HEK293 (cell line): ENCODE measurements at regions not wholly inside any gene's neighbourhood (a gene's known extent, or its start where the extent isn't known, plus 50 kb on each side); places are given as distances from the start of the nearest gene placed in this dataset.

ENCODE experiments used
- GLI4 ChIP-seq: fragments of 450-650 bp; formaldehyde crosslinking; IDR thresholded peaks from 2 replicates; pipeline ENCODE4 v1.5.1; 2016; ENCODE audit warnings: missing biosample characterization, missing genetic modification characterization
- KLF8 ChIP-seq: fragments of 450-650 bp; formaldehyde crosslinking; IDR thresholded peaks from 2 replicates; pipeline ENCODE4 v1.5.1; 2016; ENCODE audit warnings: missing biosample characterization, missing genetic modification characterization
- ZNF146 ChIP-seq: fragments of 450-650 bp; formaldehyde crosslinking; IDR thresholded peaks from 2 replicates; pipeline ENCODE4 v1.5.1; 2016; ENCODE audit warnings: missing biosample characterization, missing genetic modification characterization
- ZNF211 ChIP-seq: fragments of 450-650 bp; formaldehyde crosslinking; IDR thresholded peaks from 2 replicates; pipeline ENCODE4 v1.5.1; 2016; ENCODE audit warnings: low read depth, missing biosample characterization, missing genetic modification characterization
- TF ChIP-seq, protein P1 (sequence below): fragments of 450-650 bp; formaldehyde crosslinking; IDR thresholded peaks from 2 replicates; pipeline ENCODE4 v1.5.1; 2016; ENCODE audit warnings: missing biosample characterization, missing genetic modification characterization
- TF ChIP-seq, protein P2 (sequence below): fragments of 450-650 bp; formaldehyde crosslinking; IDR thresholded peaks from 2 replicates; pipeline ENCODE4 v1.5.1; 2016; ENCODE audit warnings: missing biosample characterization, missing genetic modification characterization
- TF ChIP-seq, protein P3 (sequence below): fragments of 450-650 bp; formaldehyde crosslinking; IDR thresholded peaks from 2 replicates; pipeline ENCODE4 v1.5.1; 2016; ENCODE audit warnings: missing biosample characterization, missing genetic modification characterization

DNA sequence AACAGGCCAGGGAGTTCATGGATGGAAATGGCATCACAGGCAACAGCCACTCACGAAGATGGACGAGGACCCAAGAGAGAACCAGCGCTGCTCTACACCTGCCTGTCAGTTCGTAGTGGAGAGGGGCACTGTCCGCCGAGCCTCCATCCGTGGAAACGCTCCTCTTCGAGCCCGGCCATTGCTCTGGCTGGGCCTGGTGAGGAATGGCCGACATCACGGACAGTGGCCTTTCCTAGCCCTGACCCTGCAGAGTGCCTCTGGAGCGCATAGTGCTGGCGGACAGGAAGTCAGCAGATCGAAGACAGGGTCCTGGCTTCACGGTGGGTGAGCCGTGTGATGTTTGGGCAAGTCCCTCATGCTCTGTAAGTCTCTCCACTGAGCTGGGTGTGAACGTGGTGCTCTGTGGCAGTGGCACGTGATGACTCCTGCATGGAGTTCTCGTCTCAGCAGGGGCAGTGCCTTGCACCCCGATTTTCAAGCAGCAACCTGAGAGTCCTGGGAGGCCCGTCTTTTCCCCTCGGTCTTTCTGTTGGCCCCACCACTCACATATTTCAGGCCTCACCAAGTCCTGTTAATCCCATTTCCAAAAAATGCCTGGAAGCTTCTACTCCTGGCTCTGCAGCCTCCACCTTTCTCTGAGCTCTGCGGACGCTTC lies 214.4 kb downstream of the ERMARD start:
- TF ChIP-seq, protein P1, sequence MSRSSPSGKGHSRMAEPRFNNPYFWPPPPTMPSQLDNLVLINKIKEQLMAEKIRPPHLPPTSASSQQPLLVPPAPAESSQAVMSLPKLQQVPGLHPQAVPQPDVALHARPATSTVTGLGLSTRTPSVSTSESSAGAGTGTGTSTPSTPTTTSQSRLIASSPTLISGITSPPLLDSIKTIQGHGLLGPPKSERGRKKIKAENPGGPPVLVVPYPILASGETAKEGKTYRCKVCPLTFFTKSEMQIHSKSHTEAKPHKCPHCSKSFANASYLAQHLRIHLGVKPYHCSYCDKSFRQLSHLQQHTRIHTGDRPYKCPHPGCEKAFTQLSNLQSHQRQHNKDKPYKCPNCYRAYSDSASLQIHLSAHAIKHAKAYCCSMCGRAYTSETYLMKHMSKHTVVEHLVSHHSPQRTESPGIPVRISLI (tag by site-specific recombination) = no peak
- TF ChIP-seq GLI4 = no peak
- TF ChIP-seq ZNF146 (tag by site-specific recombination) = no peak
- TF ChIP-seq, protein P2, sequence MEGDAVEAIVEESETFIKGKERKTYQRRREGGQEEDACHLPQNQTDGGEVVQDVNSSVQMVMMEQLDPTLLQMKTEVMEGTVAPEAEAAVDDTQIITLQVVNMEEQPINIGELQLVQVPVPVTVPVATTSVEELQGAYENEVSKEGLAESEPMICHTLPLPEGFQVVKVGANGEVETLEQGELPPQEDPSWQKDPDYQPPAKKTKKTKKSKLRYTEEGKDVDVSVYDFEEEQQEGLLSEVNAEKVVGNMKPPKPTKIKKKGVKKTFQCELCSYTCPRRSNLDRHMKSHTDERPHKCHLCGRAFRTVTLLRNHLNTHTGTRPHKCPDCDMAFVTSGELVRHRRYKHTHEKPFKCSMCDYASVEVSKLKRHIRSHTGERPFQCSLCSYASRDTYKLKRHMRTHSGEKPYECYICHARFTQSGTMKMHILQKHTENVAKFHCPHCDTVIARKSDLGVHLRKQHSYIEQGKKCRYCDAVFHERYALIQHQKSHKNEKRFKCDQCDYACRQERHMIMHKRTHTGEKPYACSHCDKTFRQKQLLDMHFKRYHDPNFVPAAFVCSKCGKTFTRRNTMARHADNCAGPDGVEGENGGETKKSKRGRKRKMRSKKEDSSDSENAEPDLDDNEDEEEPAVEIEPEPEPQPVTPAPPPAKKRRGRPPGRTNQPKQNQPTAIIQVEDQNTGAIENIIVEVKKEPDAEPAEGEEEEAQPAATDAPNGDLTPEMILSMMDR (tag by site-specific recombination) = no peak
- TF ChIP-seq, protein P3, sequence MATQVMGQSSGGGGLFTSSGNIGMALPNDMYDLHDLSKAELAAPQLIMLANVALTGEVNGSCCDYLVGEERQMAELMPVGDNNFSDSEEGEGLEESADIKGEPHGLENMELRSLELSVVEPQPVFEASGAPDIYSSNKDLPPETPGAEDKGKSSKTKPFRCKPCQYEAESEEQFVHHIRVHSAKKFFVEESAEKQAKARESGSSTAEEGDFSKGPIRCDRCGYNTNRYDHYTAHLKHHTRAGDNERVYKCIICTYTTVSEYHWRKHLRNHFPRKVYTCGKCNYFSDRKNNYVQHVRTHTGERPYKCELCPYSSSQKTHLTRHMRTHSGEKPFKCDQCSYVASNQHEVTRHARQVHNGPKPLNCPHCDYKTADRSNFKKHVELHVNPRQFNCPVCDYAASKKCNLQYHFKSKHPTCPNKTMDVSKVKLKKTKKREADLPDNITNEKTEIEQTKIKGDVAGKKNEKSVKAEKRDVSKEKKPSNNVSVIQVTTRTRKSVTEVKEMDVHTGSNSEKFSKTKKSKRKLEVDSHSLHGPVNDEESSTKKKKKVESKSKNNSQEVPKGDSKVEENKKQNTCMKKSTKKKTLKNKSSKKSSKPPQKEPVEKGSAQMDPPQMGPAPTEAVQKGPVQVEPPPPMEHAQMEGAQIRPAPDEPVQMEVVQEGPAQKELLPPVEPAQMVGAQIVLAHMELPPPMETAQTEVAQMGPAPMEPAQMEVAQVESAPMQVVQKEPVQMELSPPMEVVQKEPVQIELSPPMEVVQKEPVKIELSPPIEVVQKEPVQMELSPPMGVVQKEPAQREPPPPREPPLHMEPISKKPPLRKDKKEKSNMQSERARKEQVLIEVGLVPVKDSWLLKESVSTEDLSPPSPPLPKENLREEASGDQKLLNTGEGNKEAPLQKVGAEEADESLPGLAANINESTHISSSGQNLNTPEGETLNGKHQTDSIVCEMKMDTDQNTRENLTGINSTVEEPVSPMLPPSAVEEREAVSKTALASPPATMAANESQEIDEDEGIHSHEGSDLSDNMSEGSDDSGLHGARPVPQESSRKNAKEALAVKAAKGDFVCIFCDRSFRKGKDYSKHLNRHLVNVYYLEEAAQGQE (tag by site-specific recombination) = no peak
- TF ChIP-seq KLF8 (tag by site-specific recombination) = no peak
- TF ChIP-seq ZNF211 (tag by site-specific recombination) = no peak
